HG03095 (cell line): ENCODE measurements at regions not wholly inside any gene's neighbourhood (a gene's known extent, or its start where the extent isn't known, plus 50 kb on each side); places are given as distances from the start of the nearest gene placed in this dataset.

Experiments used
- ATAC-seq: cut with Tn5 transposase; IDR thresholded peaks from one replicate; pipeline ENCODE4 v1.9.1; 2021; ENCODE audit warnings: moderate library complexity; ENCODE audit not compliant: unreplicated experiment

- ATAC-seq: no peak
These were observed 415.0 kb upstream of the XYLT1 start for GRCh38 chr16:17885659-17886207.

- no peak for ATAC-seq
These were observed 407.1 kb upstream of the XYLT1 start for GRCh38 chr16:17877821-17878360.

- no peak for ATAC-seq
These were observed 396.2 kb upstream of the XYLT1 start for GRCh38 chr16:17866996-17867395.

- ATAC-seq: no peak
These were observed 391.3 kb upstream of the XYLT1 start for GRCh38 chr16:17861981-17862479.

- ATAC-seq: no peak
These were observed 387.3 kb upstream of the XYLT1 start for GRCh38 chr16:17858061-17858460.

GRCh38 chr16:17853958-17854357, 383.2 kb upstream of the XYLT1 start:
- ATAC-seq: no peak

GRCh38 chr16:17852977-17853702, 382.4 kb upstream of the XYLT1 start:
- no peak for ATAC-seq

GRCh38 chr16:17850581-17851250, 380.0 kb upstream of the XYLT1 start:
- no peak for ATAC-seq

- no peak for ATAC-seq
These were observed 376.6 kb upstream of the XYLT1 start for GRCh38 chr16:17847234-17847795.

- no peak for ATAC-seq
These were observed 375.3 kb upstream of the XYLT1 start for GRCh38 chr16:17846030-17846429.

GRCh38 chr16:17845031-17845430, 374.3 kb upstream of the XYLT1 start:
- ATAC-seq: no peak

- no peak for ATAC-seq
These were observed 373.1 kb upstream of the XYLT1 start for GRCh38 chr16:17843905-17844304.

GRCh38 chr16:17839907-17840306, 369.1 kb upstream of the XYLT1 start:
- no peak for ATAC-seq

GRCh38 chr16:17839272-17839671, 368.5 kb upstream of the XYLT1 start:
- ATAC-seq: no peak

GRCh38 chr16:17836868-17837602, 366.3 kb upstream of the XYLT1 start:
- ATAC-seq: no peak

GRCh38 chr16:17835118-17835876, 364.5 kb upstream of the XYLT1 start:
- ATAC-seq: no peak

- ATAC-seq: no peak
These were observed 362.0 kb upstream of the XYLT1 start for GRCh38 chr16:17832738-17833137.

- no peak for ATAC-seq
These were observed 360.6 kb upstream of the XYLT1 start for GRCh38 chr16:17831330-17831729.

- ATAC-seq: no peak
These were observed 359.9 kb upstream of the XYLT1 start for GRCh38 chr16:17830651-17831050.

GRCh38 chr16:17829811-17830210, 359.1 kb upstream of the XYLT1 start:
- no peak for ATAC-seq
